GM23338 (cell line): ENCODE measurements at regions not wholly inside any gene's neighbourhood (a gene's known extent, or its start where the extent isn't known, plus 50 kb on each side); places are given as distances from the start of the nearest gene placed in this dataset.

Source experiments
- ATAC-seq: fragments of 200-7000 bp; cut with Tn5 transposase; 3 replicates; pipeline ENCODE4 v1.9.1; 2020
- DNase-seq: peaks from one replicate; pipeline ENCODE4 v3.0.0-alpha.2; 2015; ENCODE audit warnings: low spot score
- H2AFZ ChIP-seq: fragments of 200-600 bp; sonication (generic); 2 replicates; pipeline ENCODE4 v1.8.0; 2016; ENCODE audit warnings: antibody characterized with exemption, mild to moderate bottlenecking, moderate library complexity
- H3F3A ChIP-seq: fragments of 200-600 bp; sonication (generic); replicated peaks from 2 replicates; pipeline ENCODE4 v1.8.0; 2017; ENCODE audit warnings: antibody characterized with exemption, mixed run types, low read depth
- H3K27ac ChIP-seq: fragments of 200-600 bp; sonication (generic); 2 replicates; pipeline ENCODE4 v1.6.1; 2016; ENCODE audit warnings: low read depth
- H3K27me3 ChIP-seq: fragments of 200-600 bp; sonication (generic); 2 replicates; pipeline ENCODE4 v1.8.0; 2016; ENCODE audit warnings: mild to moderate bottlenecking, mixed run types, moderate library complexity; ENCODE audit not compliant: insufficient read depth
- H3K36me3 ChIP-seq: fragments of 200-600 bp; sonication (generic); 2 replicates; pipeline ENCODE4 v1.8.0; 2016; ENCODE audit warnings: mild to moderate bottlenecking; ENCODE audit not compliant: insufficient read depth
- H3K4me1 ChIP-seq: fragments of 200-600 bp; sonication (generic); 2 replicates; pipeline ENCODE4 v1.8.0; 2016; ENCODE audit warnings: mild to moderate bottlenecking, moderate library complexity; ENCODE audit not compliant: insufficient read depth
- H3K4me2 ChIP-seq: fragments of 200-600 bp; sonication (generic); 2 replicates; pipeline ENCODE4 v1.7.1; 2017; ENCODE audit warnings: mixed run types
- H3K4me3 ChIP-seq: fragments of 200-600 bp; sonication (generic); 2 replicates; pipeline ENCODE4 v1.6.1; 2016; ENCODE audit warnings: mixed run types
- H3K79me2 ChIP-seq: fragments of 200-600 bp; sonication (generic); replicated peaks from 2 replicates; pipeline ENCODE4 v1.8.0; 2017; ENCODE audit warnings: mild to moderate bottlenecking; ENCODE audit not compliant: insufficient read depth
- H3K9me2 ChIP-seq: fragments of 200-600 bp; sonication (generic); 2 replicates; pipeline ENCODE4 v1.8.0; 2017; ENCODE audit not compliant: insufficient read depth
- H4K20me1 ChIP-seq: fragments of 200-600 bp; sonication (generic); replicated peaks from 2 replicates; pipeline ENCODE4 v1.8.0; 2017; ENCODE audit warnings: mild to moderate bottlenecking; ENCODE audit not compliant: insufficient read depth
- H3K27ac Mint-ChIP-seq: 2 replicates; pipeline ENCODE4 v1.8.0; 2020; ENCODE audit warnings: inconsistent platforms, mild to moderate bottlenecking, moderate library complexity, mixed read lengths
- H3K27me3 Mint-ChIP-seq: 3 replicates; pipeline ENCODE4 v1.8.0; 2022; ENCODE audit warnings: low read depth, mild to moderate bottlenecking, moderate library complexity, mixed read lengths, inconsistent platforms; ENCODE audit not compliant: insufficient read depth, poor library complexity
- H3K36me3 Mint-ChIP-seq: 3 replicates; pipeline ENCODE4 v1.8.0; 2021; ENCODE audit warnings: low read depth, mild to moderate bottlenecking, inconsistent platforms, moderate library complexity, mixed read lengths
- H3K4me1 Mint-ChIP-seq: 3 replicates; pipeline ENCODE4 v1.8.0; 2020; ENCODE audit warnings: mild to moderate bottlenecking, inconsistent platforms, mixed read lengths
- H3K4me3 Mint-ChIP-seq: 3 replicates; pipeline ENCODE4 v1.8.0; 2021; ENCODE audit warnings: moderate library complexity, mild to moderate bottlenecking, inconsistent platforms, mixed read lengths
- H3K9me3 Mint-ChIP-seq: 3 replicates; pipeline ENCODE4 v1.8.0; 2020; ENCODE audit warnings: moderate library complexity, mild to moderate bottlenecking, inconsistent platforms, mixed read lengths
- CREB1 ChIP-seq: fragments of 250-450 bp; sonication (Bioruptor Pico); IDR thresholded peaks from 2 replicates; pipeline ENCODE4 v1.5.0; 2020; ENCODE audit warnings: low read depth, mild to moderate bottlenecking, moderate library complexity
- CTCF ChIP-seq, 2 experiments: fragments of 200-600 bp in 1 of 2; sonication (generic) in 1 of 2; conservative IDR thresholded peaks; 2 replicates each; pipeline versions ENCODE4 v1.5.1 to v1.6.1; 2016 to 2017; ENCODE audit warnings: antibody characterized with exemption in 2 of 2, low read depth in 2 of 2, mild to moderate bottlenecking in 2 of 2, moderate library complexity in 1 of 2
- JUNB ChIP-seq: IDR thresholded peaks from one replicate; pipeline ENCODE4 v1.6.1; 2016; ENCODE audit warnings: antibody characterized with exemption; ENCODE audit not compliant: unreplicated experiment
- ZNF114 ChIP-seq: fragments of 250-450 bp; sonication (Bioruptor Pico); IDR thresholded peaks from 2 replicates; pipeline ENCODE4 v1.5.0; 2020; ENCODE audit warnings: mild to moderate bottlenecking, moderate library complexity
- ZNF462 ChIP-seq: fragments of 250-450 bp; sonication (Bioruptor Pico); IDR thresholded peaks from 2 replicates; pipeline ENCODE4 v1.5.0; 2020; ENCODE audit warnings: mild to moderate bottlenecking, moderate library complexity

GRCh38 chr1:99579691-99580172 is 66.2 kb upstream of the PALMD start (continued):
- no peak for TF ChIP-seq ZNF462 (CRISPR knock-in tag)

GRCh38 chr1:99580451-99580850 is 65.5 kb upstream of the PALMD start:
- Mint-ChIP-seq H3K4me3 (no peak overlapping the region), H3K9me3 (no peaks in the 10 kb centered on the region), H3K36me3 (no peaks in the 10 kb centered on the region), H3K27me3 (peaks cover 2% of the 10 kb centered on the region), H3K27ac (no peak overlapping the region), H3K4me1 (peaks cover 8% of the 10 kb centered on the region; the same call in 2 of the 3 replicates)
- Histone ChIP-seq H3K36me3 (no peaks in the 10 kb centered on the region), H2AFZ (no peak overlapping the region; the same call in 1 of the 2 replicates), H3K9me2 (no peaks in the 10 kb centered on the region), H4K20me1 (no peaks in the 10 kb centered on the region), H3K4me2 (no peak overlapping the region), H3K27me3 (no peaks in the 10 kb centered on the region), H3F3A (no peaks in the 10 kb centered on the region), H3K4me1 (peaks cover 5% of the 10 kb centered on the region; the same call in 1 of the 2 replicates), H3K4me3 (no peak overlapping the region), H3K79me2 (no peaks in the 10 kb centered on the region), H3K27ac (no peak overlapping the region)
- ATAC-seq (no peak), DNase-seq (no peak)
- TF ChIP-seq CREB1 (no peak), ZNF114 (no peak), JUNB (no peak), CTCF (conservative IDR thresholded peaks at IDR 0.05; ENCODE audit: low read depth in 2 of 2) (no peak)
